SK-N-SH treated with all-trans-retinoic acid at 6 μM for 48 hours (cell line): ENCODE measurements at regions not wholly inside any gene's neighbourhood (a gene's known extent, or its start where the extent isn't known, plus 50 kb on each side); places are given as distances from the start of the nearest gene placed in this dataset.

Source experiments
- PATZ1 ChIP-seq: fragments of 250-450 bp; sonication (Bioruptor Pico); IDR thresholded peaks from 2 replicates; pipeline ENCODE4 v1.8.0; 2020; ENCODE audit warnings: mild to moderate bottlenecking, moderate library complexity, borderline replicate concordance
- PPARA ChIP-seq: fragments of 250-450 bp; sonication (Bioruptor Pico); IDR thresholded peaks from 2 replicates; pipeline ENCODE4 v1.5.0; 2020; ENCODE audit warnings: mild to moderate bottlenecking, borderline replicate concordance
- TCF4 ChIP-seq: fragments of 250-450 bp; sonication (Bioruptor Pico); IDR thresholded peaks from 2 replicates; pipeline ENCODE4 v1.8.0; 2021; ENCODE audit warnings: mild to moderate bottlenecking, moderate library complexity, borderline replicate concordance
- TSHZ2 ChIP-seq: fragments of 250-450 bp; sonication (Bioruptor Pico); IDR thresholded peaks from 2 replicates; pipeline ENCODE4 v1.5.0; 2020; ENCODE audit warnings: mild to moderate bottlenecking, moderate library complexity
- ZFP30 ChIP-seq: fragments of 450-650 bp; formaldehyde crosslinking; IDR thresholded peaks from 2 replicates; pipeline ENCODE4 v1.5.0; 2022; ENCODE audit warnings: mild to moderate bottlenecking, moderate library complexity
- ZNF565 ChIP-seq: fragments of 450-650 bp; formaldehyde crosslinking; conservative IDR thresholded peaks from 2 replicates; pipeline ENCODE4 v1.5.0; 2020; ENCODE audit warnings: low read depth, mild to moderate bottlenecking, moderate library complexity
- ZNF70 ChIP-seq: fragments of 450-650 bp; formaldehyde crosslinking; IDR thresholded peaks from 2 replicates; pipeline ENCODE4 v1.5.0; 2020; ENCODE audit warnings: mild to moderate bottlenecking, moderate library complexity

- TF ChIP-seq PPARA (CRISPR knock-in tag) (no peak), ZFP30 (CRISPR knock-in tag) (no peak), TCF4 (no peak), TSHZ2 (CRISPR knock-in tag) (no peak), ZNF565 (CRISPR knock-in tag) (no peak), ZNF70 (CRISPR knock-in tag) (no peak), PATZ1 (CRISPR knock-in tag) (no peak)
These were observed 329.6 kb downstream of the MED10 start for GRCh38 chr5:6048746-6049145.
